ENCODE measurements at regions not wholly inside any gene's neighbourhood (a gene's known extent, or its start where the extent isn't known, plus 50 kb on each side); places are given as distances from the start of the nearest gene placed in this dataset.
A peak's percentile ranks its signal among the peaks of the same experiment; 100 is the strongest.

DNA sequence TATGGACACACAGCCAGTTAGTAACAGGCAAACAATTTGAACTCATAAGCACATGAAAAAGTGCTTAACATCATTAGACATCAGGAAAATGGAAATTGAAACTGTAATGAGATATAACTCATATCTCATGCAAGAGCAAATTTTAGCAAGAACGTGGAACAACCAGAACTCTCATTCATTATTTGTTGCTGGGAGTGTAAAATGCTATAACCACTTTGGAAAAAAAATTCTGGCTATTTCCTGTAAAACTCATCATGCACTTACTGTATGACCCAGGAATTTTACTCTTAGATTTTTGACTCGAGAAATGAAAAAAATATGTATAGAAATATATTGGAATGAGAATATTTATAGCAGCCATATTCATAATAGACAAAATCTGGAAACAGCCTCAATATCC is 205.7 kb upstream of the PUM3 start:
- DNase-seq (ENCODE audit: low spot score) = no peak

DNA sequence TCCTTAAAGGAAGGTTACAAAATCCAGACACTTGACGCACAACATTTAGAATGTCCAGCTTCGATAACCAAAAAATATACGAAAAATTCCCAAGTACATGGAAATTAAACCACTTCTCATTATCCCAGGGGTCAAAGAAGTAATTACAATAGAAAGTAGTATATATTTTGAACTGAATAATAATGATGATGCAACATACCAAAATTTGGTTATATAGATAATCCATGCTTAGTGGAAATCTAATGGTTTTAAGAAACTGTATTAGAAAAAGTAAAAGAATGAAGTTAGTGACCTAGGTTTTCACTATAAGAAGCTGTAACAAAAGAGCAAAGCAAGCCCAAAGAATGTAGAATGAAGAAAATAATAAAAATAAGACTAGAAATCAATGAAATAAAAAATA is 204.0 kb upstream of the PUM3 start:
- DNase-seq (ENCODE audit: low spot score) = no peak

DNA sequence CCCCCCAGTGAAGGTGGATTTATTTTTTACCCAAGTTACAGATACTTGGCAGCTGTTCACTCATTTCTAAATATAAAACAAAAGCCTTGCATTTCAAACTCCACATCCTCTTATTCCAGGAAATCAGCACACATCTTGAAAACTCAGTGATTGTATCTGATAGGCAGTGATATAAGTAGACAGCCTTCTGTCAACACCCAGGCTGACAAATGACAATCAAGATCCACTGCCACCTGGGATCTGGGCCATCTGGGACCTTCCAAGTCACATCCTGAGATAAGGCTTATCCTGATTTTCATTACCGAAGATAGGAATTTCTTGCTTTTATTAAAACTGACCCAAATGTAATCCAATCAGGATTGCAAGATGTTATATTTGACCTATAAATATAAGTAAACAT is 201.3 kb upstream of the PUM3 start:
- no peak for DNase-seq (ENCODE audit: low spot score)

DNA sequence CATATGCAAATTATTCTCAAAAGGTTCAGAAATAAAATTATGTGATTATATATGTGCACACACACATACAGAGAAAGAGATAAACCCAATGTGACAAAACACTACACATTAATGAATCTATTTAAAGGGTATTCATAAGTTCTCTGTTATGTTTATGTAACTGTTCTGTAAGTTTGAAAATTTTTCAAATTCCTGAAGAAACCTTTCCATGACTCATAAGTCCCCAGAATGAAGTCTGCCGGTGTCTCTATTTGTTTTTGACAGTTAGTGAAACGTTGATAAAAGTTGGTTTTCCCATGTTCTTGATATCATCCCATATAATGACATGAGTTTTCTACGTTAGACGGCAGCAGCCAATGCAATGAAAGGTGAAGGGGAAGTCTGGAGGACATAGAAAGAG is 199.5 kb upstream of the PUM3 start:
- no peak for DNase-seq (ENCODE audit: low spot score)

DNA sequence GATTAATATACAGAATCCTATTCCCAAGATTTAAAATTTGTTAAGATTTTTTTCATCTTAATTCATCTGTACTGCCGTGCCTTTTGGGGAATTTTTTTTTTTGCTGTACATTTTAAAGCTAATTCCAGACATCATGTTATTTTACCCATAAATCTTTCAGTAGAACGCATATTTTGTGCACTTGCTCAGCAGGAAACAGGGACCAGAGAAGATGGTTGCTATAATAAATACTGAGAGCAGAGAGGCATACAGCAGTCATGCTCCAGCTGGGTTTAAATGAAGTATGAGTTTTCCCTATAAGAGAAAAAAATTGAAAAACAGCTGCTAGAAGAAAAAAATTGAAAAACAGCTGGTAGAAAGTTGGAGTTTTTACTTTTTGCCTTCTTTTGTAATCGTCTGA is 196.9 kb upstream of the PUM3 start:
- no peak for DNase-seq (ENCODE audit: low spot score)

DNA sequence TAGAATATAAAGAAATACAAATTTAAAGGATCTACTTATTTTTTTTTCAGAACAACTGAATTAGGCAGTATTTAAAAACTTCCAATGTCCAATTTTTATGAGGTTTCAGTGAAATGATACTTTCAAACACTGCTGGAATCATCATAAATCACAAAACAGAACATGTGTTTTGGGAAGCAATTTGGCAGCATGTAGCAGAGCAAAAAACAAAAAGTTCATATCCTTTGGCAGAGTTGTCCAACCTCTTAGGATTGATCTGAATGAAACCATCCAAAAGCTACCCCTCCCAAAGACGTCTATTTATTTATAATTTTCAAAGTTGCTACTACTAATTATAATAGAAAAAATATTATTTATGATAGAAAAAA is 192.4 kb upstream of the PUM3 start:
- no peak for DNase-seq (ENCODE audit: low spot score)

DNA sequence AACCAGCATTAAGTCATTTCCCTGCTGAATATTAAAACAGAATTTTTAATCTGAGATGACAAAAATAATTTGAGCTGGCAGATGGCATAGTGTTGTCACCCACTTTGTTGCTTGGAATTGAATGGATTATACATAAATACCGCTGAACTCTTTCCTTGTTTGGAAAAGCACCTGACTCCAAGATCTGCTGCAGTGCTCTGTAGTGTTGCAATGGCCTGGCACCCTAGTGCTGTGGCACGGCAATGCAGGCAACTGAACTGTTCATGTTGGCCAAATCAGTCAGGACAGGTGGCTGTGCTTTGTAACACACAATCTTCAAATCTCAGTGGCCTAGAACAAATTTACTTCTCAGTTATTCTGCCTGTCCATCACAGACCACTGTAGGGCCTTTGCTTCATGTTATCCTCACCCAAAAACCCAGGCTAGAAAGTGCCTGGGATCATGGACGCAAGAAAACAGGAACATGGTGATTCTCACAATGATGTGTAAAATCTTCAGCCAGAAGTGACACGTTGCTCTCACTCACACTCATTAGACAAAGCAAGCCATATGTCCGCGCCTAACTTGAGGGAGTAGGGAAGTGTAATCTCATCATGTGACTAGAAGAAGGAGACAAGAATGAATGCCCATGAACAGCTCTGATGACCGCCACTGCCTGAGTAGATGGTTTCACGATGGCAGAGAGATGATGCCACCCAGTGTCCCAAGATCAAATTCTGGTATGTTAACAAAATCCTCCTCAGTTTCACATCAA is 191.9 kb upstream of the PUM3 start:
- no peak for DNase-seq (ENCODE audit: low spot score)

DNA sequence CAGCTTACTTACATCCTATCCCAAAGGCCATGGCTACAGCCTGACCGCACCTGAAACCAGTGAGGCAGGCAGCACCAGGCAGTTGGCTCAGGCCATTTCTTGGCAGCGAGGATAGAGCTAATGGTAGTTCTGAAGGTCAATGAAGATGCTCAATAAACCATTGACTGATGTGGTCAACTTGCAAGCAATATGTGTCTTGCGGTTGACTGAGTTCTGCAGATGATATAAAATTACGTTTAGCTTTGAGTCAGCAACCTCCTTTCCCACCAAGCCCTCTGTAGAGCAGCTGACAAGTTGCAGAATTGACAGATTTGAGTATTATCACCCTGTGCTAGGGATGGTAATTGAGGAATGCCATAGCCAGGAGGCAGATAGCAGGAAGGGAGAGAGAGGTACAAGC is 189.0 kb upstream of the PUM3 start:
- no peak for DNase-seq (ENCODE audit: low spot score)

DNA sequence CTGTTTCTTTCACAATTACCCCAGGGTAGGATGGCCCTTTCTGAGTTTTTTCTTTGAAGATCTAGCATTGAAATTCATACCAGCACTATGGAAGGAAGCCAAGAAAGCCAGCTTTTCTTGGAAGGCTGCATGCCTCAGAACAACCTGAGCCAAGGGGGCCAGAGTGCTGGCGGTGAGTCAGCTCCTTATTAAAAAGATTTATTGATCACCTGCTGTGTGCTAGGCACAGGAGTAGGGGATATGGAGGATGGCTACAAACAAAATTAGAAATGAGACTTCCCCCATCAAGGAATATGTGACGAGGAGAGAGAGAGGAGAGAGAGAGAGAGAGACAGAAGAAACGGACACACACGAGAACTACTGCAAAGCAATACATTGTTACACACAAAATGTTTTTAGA is 184.6 kb upstream of the PUM3 start:
- no peak for DNase-seq (ENCODE audit: low spot score)

DNA sequence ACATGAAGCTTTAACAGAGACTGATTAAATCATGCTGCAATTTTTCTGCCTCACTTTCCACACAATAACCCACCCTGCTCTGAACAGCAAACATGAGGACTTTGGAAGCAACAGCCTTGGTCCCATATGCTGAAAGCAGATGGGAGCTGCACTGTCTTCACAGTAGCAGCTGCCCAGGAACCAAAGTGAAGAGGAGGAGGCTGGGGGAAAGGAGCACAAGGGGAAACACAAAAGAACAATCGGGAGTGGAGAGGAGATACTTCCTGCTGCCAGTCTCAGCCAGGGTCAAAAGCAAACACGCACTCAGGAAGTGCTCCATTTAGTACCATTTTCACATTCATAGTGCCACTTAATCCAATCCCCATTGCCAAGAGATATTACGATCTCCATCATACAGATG is 183.3 kb upstream of the PUM3 start:
- no peak for DNase-seq (ENCODE audit: low spot score)

DNA sequence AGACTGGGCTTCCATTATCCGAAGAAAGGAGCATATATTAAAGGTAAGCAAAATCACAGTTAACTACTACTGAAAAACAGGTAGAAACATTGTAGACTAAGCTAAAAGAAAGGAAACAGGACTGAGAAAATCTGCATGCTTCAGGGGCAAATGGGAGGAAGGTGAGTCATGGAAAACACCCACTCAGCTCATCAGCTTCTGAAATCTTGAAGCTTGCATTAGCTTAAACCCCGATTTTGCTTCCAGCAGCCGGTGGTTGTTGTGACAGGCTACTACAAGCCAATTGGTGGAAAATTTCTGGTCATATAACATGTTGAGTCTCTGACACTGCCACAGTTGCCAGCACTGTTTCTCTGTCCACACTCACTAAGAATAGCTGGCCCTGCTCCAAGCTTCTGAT is 179.6 kb upstream of the PUM3 start:
- DNase-seq (ENCODE audit: low spot score) = no peak

DNA sequence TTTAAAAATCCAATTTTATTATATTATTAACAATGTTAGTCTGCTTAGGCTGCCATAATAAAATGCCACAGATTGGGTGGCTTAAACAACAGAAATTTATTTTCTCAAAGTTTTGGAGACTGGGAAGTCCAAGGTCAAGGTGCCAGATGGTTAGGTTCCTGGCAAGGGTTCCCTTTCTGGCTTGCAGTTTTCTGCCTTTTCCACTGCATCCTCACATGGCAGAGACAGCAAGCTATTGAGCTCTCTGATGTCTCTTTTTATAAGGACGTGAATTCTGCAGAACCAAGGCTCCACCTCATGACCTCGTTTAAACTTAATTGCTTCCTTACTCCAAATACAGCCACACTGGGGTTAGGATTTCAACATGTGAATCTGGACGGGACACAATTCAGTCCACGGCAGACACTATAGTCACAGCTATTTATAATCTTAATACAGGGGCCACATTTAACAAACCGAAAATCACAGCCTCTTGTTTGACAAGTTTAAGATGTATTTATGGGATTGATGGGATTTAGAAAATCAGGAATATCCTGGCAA is 174.9 kb upstream of the PUM3 start:
- DNase-seq (ENCODE audit: low spot score) = no peak

DNA sequence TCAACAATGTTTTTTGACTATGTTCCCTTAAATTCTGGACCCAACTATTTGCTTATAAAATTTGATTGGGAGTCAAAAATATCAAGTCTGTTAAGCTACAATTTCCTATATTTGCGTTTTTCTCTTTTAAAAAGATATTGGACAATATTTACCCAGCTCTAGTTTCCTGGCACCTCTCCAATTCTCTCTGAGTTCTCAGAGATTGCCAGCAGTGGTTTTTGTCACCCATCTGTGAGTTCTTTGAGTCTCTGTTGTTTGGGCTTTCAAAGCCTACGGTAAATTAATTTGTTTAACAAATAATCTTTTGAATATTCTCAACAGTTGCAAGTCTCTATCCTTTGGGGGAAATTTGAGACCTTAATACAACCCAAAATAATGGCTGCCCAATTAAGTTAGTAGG is 174.2 kb upstream of the PUM3 start:
- no peak for DNase-seq (ENCODE audit: low spot score)

DNA sequence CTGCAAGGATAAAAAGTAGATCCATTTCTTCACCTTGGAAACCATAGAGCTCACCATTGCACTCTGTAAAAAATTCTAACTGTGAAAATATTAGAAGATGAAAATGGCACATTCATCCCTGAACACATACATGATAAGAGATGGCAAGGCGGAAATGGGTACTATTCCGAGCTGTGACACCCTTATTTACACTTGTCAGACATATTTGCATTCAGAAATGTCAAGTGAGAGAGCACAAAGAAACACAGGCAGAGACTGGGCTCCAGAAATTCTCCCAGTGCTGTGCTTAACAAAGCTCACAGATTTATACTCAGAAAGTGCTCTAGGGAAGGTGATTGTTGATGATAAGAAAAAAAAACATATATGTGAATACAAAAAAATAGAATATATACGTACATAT is 170.3 kb upstream of the PUM3 start:
- no peak for DNase-seq (ENCODE audit: low spot score)

DNA sequence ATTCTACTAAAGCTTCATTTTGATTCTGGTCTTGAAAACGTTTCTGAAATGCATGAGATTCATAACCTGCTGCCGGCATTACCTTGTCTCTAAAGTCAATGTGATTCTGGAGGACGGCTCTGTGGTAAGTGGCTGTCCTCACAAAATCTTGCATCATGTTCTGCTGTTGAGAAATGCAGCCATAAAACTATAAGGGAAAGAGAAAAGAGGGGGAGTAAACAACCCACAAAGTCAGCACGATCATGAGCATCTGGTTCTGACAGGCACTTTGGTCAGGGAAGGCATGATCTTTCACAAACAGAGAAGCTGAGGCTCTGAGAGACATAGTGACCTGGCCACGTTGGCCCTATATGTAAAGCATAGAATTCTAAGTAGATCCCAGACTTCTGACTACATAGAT is 168.9 kb upstream of the PUM3 start:
- DNase-seq (ENCODE audit: low spot score) = no peak

DNA sequence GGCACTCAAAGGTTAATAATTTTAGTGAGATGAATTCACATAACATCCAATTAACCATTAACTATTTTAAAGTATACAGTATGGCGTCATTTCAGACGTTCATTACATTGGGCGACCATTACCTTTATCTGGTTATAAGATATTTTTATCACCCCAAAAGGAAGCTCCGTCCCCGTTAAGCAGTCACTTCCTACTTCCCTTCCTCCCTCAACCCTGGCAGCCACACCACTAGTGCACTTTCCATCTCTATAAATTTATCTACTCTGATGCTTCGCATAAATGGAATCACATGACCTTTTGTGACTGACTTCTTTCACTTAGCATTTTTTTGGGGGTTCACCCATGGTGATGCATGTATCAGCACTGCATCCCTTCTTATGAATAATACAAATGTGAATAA is 168.3 kb upstream of the PUM3 start:
- no peak for DNase-seq (ENCODE audit: low spot score)

DNA sequence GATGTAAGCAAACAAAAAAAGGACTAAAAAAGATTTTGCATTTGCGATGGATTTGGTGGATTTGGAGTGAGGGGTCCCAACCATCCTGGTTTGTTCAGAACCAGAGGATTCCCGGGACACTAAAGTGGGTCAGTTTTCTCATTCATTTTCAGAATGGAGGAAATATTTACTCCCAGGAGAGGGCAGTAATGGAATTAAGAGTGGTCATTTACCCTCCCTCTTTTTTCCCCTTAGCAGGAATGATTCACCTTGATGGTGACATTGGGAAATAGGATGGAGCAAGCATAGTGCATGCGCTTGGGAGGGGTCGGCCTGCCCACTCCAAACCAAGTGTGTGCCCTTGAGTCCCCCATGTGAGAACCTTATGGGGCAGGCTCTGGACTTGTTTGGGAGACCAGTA is 164.2 kb upstream of the PUM3 start:
- DNase-seq (ENCODE audit: low spot score) = no peak

DNA sequence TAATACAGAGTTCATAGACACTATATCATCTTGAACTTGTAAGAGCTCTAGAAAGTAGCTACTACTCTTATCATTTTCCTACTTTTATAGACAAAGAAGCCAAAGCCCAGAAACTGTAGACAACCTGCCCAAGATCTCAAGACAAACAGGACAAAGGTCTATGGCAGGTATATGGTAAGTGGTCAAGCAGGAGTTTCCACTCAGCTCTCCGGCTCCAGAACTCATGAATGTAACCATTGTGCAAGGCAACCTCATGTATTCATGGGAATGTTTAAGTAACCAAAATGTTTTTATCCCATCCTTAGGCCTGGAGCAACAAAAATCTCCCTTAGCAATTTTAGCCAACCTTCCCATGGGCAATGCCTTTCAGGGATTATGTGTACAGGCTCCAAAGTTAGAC is 163.4 kb upstream of the PUM3 start:
- DNase-seq (ENCODE audit: low spot score) = no peak

DNA sequence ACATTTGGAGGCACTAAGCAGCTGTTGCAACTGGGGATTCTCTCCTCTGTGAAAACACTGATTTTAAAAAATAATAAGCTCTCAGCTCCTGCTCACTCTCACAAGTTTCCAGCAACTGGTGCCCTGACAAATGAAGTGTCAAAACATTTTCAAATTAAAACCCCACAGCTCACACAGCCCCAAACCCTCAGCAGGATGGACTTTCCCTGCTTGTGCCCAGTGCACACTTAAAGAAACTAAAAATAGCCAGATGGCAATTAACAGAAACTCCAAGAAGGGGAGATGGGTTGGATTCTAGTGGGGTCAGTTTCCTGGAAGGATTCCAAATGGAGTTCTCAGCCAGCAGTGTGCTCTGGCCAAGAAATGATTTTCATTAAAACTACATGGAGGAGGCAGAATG is 163.0 kb upstream of the PUM3 start:
- DNase-seq (ENCODE audit: low spot score) = no peak

DNA sequence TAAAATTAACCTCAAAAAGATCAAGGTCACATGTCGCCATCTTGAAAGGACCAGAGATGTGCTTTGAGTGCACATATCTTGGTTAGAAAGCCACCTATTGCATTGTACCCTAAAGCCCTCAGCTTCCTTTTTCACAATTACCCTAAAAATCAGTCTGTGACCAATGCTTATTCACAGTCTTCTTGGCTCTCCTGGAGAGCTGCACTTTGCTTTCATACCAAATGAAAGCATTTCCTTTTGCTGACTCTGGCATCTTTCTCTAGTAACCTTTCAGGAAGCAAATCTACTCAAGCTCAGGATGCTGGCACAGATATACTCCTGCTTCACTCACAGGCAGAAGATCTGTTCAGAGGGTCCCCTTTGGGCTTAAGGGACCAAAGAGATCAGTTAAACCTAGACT is 160.7 kb upstream of the PUM3 start:
- no peak for DNase-seq (ENCODE audit: low spot score)

DNA sequence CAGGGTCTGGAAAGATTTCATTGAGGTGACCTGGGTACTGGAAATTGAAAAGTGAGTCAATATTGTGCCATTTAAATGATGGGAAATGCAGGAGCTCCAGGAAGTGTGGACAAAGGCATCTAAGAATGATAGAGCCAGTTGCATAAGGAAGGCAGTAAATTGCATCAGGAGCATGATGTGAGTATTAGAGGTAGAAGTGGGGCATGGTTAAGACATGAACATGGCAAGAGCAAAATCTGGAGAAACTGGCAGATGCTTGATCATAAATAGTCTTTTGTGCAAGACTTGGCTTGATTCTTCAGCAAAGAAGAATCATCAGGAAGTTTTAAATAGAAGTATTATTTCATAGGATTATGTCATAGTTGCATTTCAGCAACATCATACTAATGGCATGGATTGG is 157.4 kb upstream of the PUM3 start:
- DNase-seq (ENCODE audit: low spot score) = no peak

DNA sequence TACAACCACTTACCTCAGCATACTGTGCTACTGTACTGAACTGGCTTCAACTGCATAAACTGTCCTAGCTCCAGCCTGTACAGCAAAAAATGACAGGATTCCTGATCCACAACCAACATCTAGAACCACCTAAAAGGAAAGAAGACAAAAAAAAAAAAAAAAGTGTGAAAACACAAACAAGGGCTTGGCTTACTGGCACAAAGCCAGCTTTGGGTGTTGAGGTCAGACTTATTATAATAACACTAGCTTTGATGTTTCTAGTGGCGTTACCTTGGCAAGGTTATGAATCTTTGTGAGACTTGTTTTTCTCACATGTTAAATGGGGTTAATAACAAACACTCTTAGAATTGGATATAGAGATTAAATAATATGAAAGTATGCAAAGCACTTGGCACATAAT is 148.5 kb upstream of the PUM3 start:
- DNase-seq (ENCODE audit: low spot score) = no peak

DNA sequence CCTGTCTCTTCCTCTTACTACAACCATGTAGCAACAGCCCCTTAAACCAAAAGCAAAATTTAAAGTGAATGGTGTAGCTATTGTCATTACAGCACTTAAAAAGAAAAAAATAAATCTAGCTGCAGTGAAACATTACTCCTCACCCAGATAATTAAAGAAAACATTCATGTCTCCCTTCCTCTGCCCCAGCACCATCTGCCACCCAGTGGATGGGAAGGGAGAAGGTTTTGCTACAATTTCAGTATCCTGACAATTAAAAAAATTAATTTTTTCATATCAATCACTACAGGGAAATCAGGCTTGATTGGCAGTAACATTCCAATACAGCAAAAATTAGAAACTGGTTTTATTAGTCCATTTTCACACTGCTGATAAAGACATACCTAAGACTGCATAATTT is 147.4 kb upstream of the PUM3 start:
- DNase-seq (ENCODE audit: low spot score) = peak; percentile 29

DNA sequence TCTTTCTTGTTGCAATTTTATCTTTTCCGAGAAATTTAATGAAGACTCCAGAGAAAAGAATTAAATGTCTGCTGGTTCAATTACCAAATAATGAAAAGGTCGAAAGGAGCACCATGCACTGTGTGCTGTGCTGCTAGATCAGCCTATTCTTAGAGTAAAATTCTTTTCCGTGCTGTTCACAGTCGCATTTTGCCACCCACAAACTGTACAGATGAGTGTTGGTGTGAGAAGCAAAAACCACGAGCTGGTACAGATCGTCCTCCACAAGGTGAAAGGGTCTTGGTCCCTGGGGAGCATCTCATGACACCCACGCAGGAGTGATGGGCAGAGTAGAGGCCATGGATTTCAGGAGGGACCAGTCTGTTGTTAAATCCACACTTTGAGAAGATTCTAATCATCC is 143.8 kb upstream of the PUM3 start:
- no peak for DNase-seq (ENCODE audit: low spot score)

DNA sequence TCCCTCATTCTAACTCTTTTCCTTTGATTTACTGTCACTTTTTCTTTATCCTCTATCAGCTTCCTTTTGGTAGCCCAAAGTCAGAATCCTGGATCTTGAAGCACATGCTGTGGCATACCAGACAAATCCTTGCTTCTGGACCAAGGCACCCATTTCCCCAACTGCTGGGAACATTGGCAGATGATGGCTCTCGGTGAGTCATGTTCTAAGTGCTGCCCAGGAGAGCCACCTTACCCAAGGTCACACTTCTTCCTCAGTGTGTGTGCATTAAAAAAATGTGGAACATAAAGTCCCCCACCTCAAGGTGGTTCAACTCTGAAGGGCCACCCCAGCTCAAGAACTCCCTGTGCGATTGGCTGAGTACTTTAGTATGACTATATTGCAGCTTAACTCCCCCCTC is 141.4 kb upstream of the PUM3 start:
- DNase-seq (ENCODE audit: low spot score) = no peak

All from RKO (cell line).